DOHH2 (cell line): ENCODE measurements at regions not wholly inside any gene's neighbourhood (a gene's known extent, or its start where the extent isn't known, plus 50 kb on each side); places are given as distances from the start of the nearest gene placed in this dataset.

Experiments
- H3F3A ChIP-seq: fragments of 200-600 bp; sonication (generic), shearing (Covaris generic); 2 replicates; pipeline ENCODE4 v1.6.0; 2016; ENCODE audit warnings: antibody characterized with exemption, mild to moderate bottlenecking; ENCODE audit not compliant: control insufficient read depth, insufficient read depth
- H3K27ac ChIP-seq: fragments of 200-600 bp; sonication (generic); 2 replicates; pipeline ENCODE4 v1.5.1; 2014; ENCODE audit warnings: low read depth, mild to moderate bottlenecking, low read length, moderate library complexity
- H3K27me3 ChIP-seq: fragments of 200-600 bp; sonication (generic); 2 replicates; pipeline ENCODE4 v1.6.1; 2014; ENCODE audit warnings: mild to moderate bottlenecking, low read length, mixed read lengths; ENCODE audit not compliant: control insufficient read depth
- H3K36me3 ChIP-seq: fragments of 200-600 bp; sonication (generic); 2 replicates; pipeline ENCODE4 v1.6.1; 2014; ENCODE audit warnings: mild to moderate bottlenecking, low read length, moderate library complexity, mixed read lengths; ENCODE audit not compliant: control insufficient read depth
- H3K4me1 ChIP-seq: fragments of 200-600 bp; sonication (generic); 2 replicates; pipeline ENCODE4 v1.6.1; 2014; ENCODE audit warnings: mild to moderate bottlenecking, low read length, mixed read lengths; ENCODE audit not compliant: control insufficient read depth
- H3K4me2 ChIP-seq: fragments of 200-600 bp; sonication (generic); 2 replicates; pipeline ENCODE4 v1.6.0; 2014; ENCODE audit warnings: mild to moderate bottlenecking, low read length, moderate library complexity
- H3K4me3 ChIP-seq: fragments of 200-600 bp; sonication (generic); 2 replicates; pipeline ENCODE4 v1.5.1; 2014; ENCODE audit warnings: mild to moderate bottlenecking, low read length, mixed read lengths
- H3K79me2 ChIP-seq: fragments of 200-600 bp; sonication (generic); 2 replicates; pipeline ENCODE4 v1.6.1; 2014; ENCODE audit warnings: mild to moderate bottlenecking, low read length, mixed read lengths; ENCODE audit not compliant: control insufficient read depth
- H3K9me2 ChIP-seq: fragments of 200-600 bp; sonication (generic); replicated peaks from 2 replicates; pipeline ENCODE4 v1.6.1; 2014; ENCODE audit warnings: mild to moderate bottlenecking, low read length, mixed read lengths; ENCODE audit not compliant: control insufficient read depth
- H3K9me3 ChIP-seq: fragments of 200-600 bp; sonication (generic); 2 replicates; pipeline ENCODE4 v1.6.1; 2014; ENCODE audit warnings: antibody characterized with exemption, low read length, mixed read lengths; ENCODE audit not compliant: control insufficient read depth, insufficient read depth
- H4K20me1 ChIP-seq: fragments of 200-600 bp; sonication (generic); 2 replicates; pipeline ENCODE4 v1.6.0; 2014; ENCODE audit warnings: low read depth, mild to moderate bottlenecking, antibody characterized with exemption, low read length, moderate library complexity; ENCODE audit not compliant: control insufficient read depth, insufficient read depth
- EZH2phosphoT487 ChIP-seq: fragments of 200-600 bp; sonication (generic); IDR thresholded peaks from 2 replicates; pipeline ENCODE4 v1.6.1; 2017; ENCODE audit warnings: borderline replicate concordance, mild to moderate bottlenecking, antibody characterized with exemption, low read length, moderate library complexity, mixed read lengths
- TF ChIP-seq, protein P1 (sequence below): fragments of 200-600 bp; sonication (generic); IDR thresholded peaks from one replicate; pipeline ENCODE4 v1.5.1; 2014; ENCODE audit warnings: antibody characterized with exemption, mild to moderate bottlenecking, low read depth, low read length; ENCODE audit not compliant: poor library complexity, severe bottlenecking

GRCh38 chr2:56693501-56693900 lies 509.7 kb downstream of the CCDC85A start:
- Histone ChIP-seq H3F3A (no peaks in the 10 kb centered on the region), H3K4me2 (no peak overlapping the region), H3K36me3 (no peaks in the 10 kb centered on the region), H3K9me3 (no peaks in the 10 kb centered on the region), H3K9me2 (no peaks in the 10 kb centered on the region; the same call in 1 of the 2 replicates), H3K27me3 (no peaks in the 10 kb centered on the region), H3K27ac (no peak overlapping the region), H3K4me1 (no peaks in the 10 kb centered on the region), H3K4me3 (no peak overlapping the region), H4K20me1 (no peaks in the 10 kb centered on the region), H3K79me2 (no peaks in the 10 kb centered on the region)
- no peak for TF ChIP-seq EZH2phosphoT487
- TF ChIP-seq, protein P1, sequence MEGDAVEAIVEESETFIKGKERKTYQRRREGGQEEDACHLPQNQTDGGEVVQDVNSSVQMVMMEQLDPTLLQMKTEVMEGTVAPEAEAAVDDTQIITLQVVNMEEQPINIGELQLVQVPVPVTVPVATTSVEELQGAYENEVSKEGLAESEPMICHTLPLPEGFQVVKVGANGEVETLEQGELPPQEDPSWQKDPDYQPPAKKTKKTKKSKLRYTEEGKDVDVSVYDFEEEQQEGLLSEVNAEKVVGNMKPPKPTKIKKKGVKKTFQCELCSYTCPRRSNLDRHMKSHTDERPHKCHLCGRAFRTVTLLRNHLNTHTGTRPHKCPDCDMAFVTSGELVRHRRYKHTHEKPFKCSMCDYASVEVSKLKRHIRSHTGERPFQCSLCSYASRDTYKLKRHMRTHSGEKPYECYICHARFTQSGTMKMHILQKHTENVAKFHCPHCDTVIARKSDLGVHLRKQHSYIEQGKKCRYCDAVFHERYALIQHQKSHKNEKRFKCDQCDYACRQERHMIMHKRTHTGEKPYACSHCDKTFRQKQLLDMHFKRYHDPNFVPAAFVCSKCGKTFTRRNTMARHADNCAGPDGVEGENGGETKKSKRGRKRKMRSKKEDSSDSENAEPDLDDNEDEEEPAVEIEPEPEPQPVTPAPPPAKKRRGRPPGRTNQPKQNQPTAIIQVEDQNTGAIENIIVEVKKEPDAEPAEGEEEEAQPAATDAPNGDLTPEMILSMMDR: no peak

DNA sequence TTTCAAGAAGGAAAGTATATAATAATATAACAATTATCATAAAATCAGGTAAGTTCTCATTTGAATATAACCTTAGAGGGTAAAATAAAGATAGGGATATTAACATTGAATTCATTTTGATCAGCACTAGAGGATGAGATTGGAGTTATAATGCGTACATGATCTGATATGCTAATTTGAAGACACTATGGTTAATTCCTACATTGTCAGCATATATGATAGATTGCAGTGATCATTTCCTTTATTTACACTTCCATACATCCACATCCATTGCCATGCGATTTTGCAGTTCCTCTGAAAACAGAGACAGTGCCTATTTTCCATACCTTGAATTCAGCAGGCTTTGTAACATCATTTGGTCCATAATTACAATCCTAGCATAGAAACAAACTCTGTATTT lies 519.2 kb downstream of the CCDC85A start:
- Histone ChIP-seq H3K27me3 (no peaks in the 10 kb centered on the region), H3K4me2 (no peak overlapping the region), H3K36me3 (no peaks in the 10 kb centered on the region), H3K4me1 (no peaks in the 10 kb centered on the region), H3K79me2 (no peaks in the 10 kb centered on the region), H3K9me2 (no peaks in the 10 kb centered on the region), H3F3A (no peaks in the 10 kb centered on the region), H4K20me1 (no peaks in the 10 kb centered on the region), H3K4me3 (no peak overlapping the region), H3K27ac (no peak overlapping the region), H3K9me3 (no peaks in the 10 kb centered on the region)
- no peak for TF ChIP-seq EZH2phosphoT487
- TF ChIP-seq, protein P1: no peak

GRCh38 chr2:56705713-56706112 lies 521.9 kb downstream of the CCDC85A start:
- H3K4me2 ChIP-seq: no peak overlapping the region
- no peak overlapping the region for H3K27ac ChIP-seq
- no peaks in the 10 kb centered on the region for H3K79me2 ChIP-seq
- H3K4me1 ChIP-seq: no peaks in the 10 kb centered on the region
- no peak overlapping the region for H3K4me3 ChIP-seq
- H3K27me3 ChIP-seq: no peaks in the 10 kb centered on the region
- no peaks in the 10 kb centered on the region for H3F3A ChIP-seq
- no peaks in the 10 kb centered on the region for H3K9me3 ChIP-seq
- no peaks in the 10 kb centered on the region for H3K36me3 ChIP-seq
- H4K20me1 ChIP-seq: no peaks in the 10 kb centered on the region
- TF ChIP-seq, protein P1: no peak
- no peak for TF ChIP-seq EZH2phosphoT487
- H3K9me2 ChIP-seq: no peaks in the 10 kb centered on the region

- no peak overlapping the region for H3K4me2 ChIP-seq
- H3K27ac ChIP-seq: no peak overlapping the region
- H3F3A ChIP-seq: no peaks in the 10 kb centered on the region
- no peaks in the 10 kb centered on the region for H3K9me3 ChIP-seq
- no peaks in the 10 kb centered on the region for H3K4me1 ChIP-seq
- TF ChIP-seq, protein P1: no peak
- no peak for TF ChIP-seq EZH2phosphoT487
- H3K36me3 ChIP-seq: no peaks in the 10 kb centered on the region
- no peak overlapping the region for H3K4me3 ChIP-seq
- H3K27me3 ChIP-seq: no peaks in the 10 kb centered on the region
- no peaks in the 10 kb centered on the region for H3K9me2 ChIP-seq
- no peaks in the 10 kb centered on the region for H3K79me2 ChIP-seq
- H4K20me1 ChIP-seq: no peaks in the 10 kb centered on the region
These were observed 523.4 kb downstream of the CCDC85A start for GRCh38 chr2:56707218-56707617.
